Lung (tissue), 11 donors: ENCODE measurements at regions not wholly inside any gene's neighbourhood (a gene's known extent, or its start where the extent isn't known, plus 50 kb on each side); places are given as distances from the start of the nearest gene placed in this dataset.

ENCODE experiments used
- ATAC-seq: fragments of 200-7000 bp; cut with Tn5 transposase; one replicate; pipeline ENCODE4 v1.9.1; 2020; ENCODE audit warnings: moderate number of reproducible peaks; ENCODE audit not compliant: insufficient read depth, low FRiP score
- DNase-seq, 3 donors: peaks; one replicate each; pipeline ENCODE4 v3.0.0-alpha.2; 2013 to 2017
- H3K27ac ChIP-seq, 2 donors: one replicate each; pipeline ENCODE4 v1.5.1; 2013; ENCODE audit warnings: mild to moderate bottlenecking in 2 of 2, moderate library complexity in 2 of 2, control low read depth in 1 of 2, inconsistent platforms in 1 of 2, low read depth in 1 of 2, low read length in 1 of 2
- H3K27me3 ChIP-seq, 3 donors: one replicate each; pipeline ENCODE4 v1.5.1; 2013; ENCODE audit warnings: low read length in 2 of 3; ENCODE audit not compliant: control insufficient read depth in 3 of 3, insufficient read depth in 3 of 3
- H3K36me3 ChIP-seq, 4 donors: one replicate each; pipeline ENCODE4 v1.5.1; 2013; ENCODE audit warnings: low read length in 4 of 4, mild to moderate bottlenecking in 1 of 4, moderate library complexity in 1 of 4; ENCODE audit not compliant: control insufficient read depth in 4 of 4, insufficient read depth in 4 of 4
- H3K4me1 ChIP-seq, 5 donors: one replicate each; pipeline ENCODE4 v1.5.1; 2013; ENCODE audit warnings: low read length in 5 of 5, mild to moderate bottlenecking in 2 of 5, moderate library complexity in 1 of 5; ENCODE audit not compliant: control insufficient read depth in 5 of 5, insufficient read depth in 5 of 5
- H3K4me3 ChIP-seq: one replicate; pipeline ENCODE4 v1.5.1; 2013; ENCODE audit warnings: mild to moderate bottlenecking, control low read depth, moderate library complexity
- H3K9ac ChIP-seq, 2 donors: one replicate each; pipeline ENCODE4 v1.5.1; 2013; ENCODE audit warnings: low read length in 2 of 2, control low read depth in 1 of 2; ENCODE audit not compliant: insufficient read depth in 1 of 2
- H3K9me3 ChIP-seq, 4 donors: one replicate each; pipeline ENCODE4 v1.5.1; 2013; ENCODE audit warnings: low read length in 3 of 4, mild to moderate bottlenecking in 1 of 4, moderate library complexity in 1 of 4; ENCODE audit not compliant: control insufficient read depth in 4 of 4, insufficient read depth in 3 of 4
- CTCF ChIP-seq: IDR thresholded peaks from 2 replicates; pipeline ENCODE4 v1.5.1; 2012; ENCODE audit warnings: mild to moderate bottlenecking; ENCODE audit errors: control extremely low read depth, extremely low read depth
- WGBS, 2 donors: extraction: QIAGEN DNeasy Blood & Tissue Kit; methylation state at CpG; one replicate each; pipeline ENCODE4 v1.1.7; 2013; 5-methylcytosine and 5-hydroxymethylcytosine counted together
- donor health status: control.
- donor health status: control.
- donor health status: Bipolar disorder and iron deficiency.
- donor health status: healthy.
- donor health status: DM: yes; HTN: yes; CAD: no.

- Histone ChIP-seq H3K27me3 (no peaks in the 10 kb centered on the region), H3K36me3 (no peaks in the 10 kb centered on the region), H3K4me1 (peaks cover 0 to 11% (median 0%) of the 10 kb centered on the region in 5 donors), H3K9me3 (no peaks in the 10 kb centered on the region), H3K27ac (no peak overlapping the region), H3K9ac (no peak overlapping the region), H3K4me3 (no peak overlapping the region)
- DNase-seq (no peak), ATAC-seq (no peak)
- 0 to 50% methylated on average over 1 of the region's 1 CpG for WGBS, 2 donors
- no peak for TF ChIP-seq CTCF
These were observed 311.7 kb upstream of the JAG1 start for GRCh38 chr20:10985536-10985935.

GRCh38 chr20:10986586-10986985 is 312.8 kb upstream of the JAG1 start:
- no peak overlapping the region for H3K4me3 ChIP-seq
- ATAC-seq = no peak

GRCh38 chr20:10987651-10988383 is 314.0 kb upstream of the JAG1 start:
- Histone ChIP-seq H3K9ac (no peak overlapping the region), H3K36me3 (no peaks in the 10 kb centered on the region)
- no peak for DNase-seq

More at GRCh38 chr20:10986586-10986985, 312.8 kb upstream of the JAG1 start:
- peaks cover 0 to 2% (median 0%) of the 10 kb centered on the region in 4 donors for H3K9me3 ChIP-seq
- 95 to 98% methylated on average over 5 of the region's 5 CpGs for WGBS, 2 donors
- no peaks in the 10 kb centered on the region for H3K36me3 ChIP-seq
- no peak overlapping the region for H3K9ac ChIP-seq
- H3K27ac ChIP-seq = no peak overlapping the region
- DNase-seq = no peak
- no peak for TF ChIP-seq CTCF
- peaks cover 0 to 11% (median under 1%) of the 10 kb centered on the region in 5 donors for H3K4me1 ChIP-seq
- H3K27me3 ChIP-seq = no peaks in the 10 kb centered on the region

More at GRCh38 chr20:10987651-10988383, 314.0 kb upstream of the JAG1 start:
- ATAC-seq = no peak
- peaks cover 0 to 2% (median 0%) of the 10 kb centered on the region in 4 donors for H3K9me3 ChIP-seq
- TF ChIP-seq CTCF = no peak
- no peaks in the 10 kb centered on the region for H3K27me3 ChIP-seq
- no peak overlapping the region for H3K27ac ChIP-seq
- H3K4me1 ChIP-seq = peaks cover 0 to 9% (median 3%) of the 10 kb centered on the region in 5 donors
- WGBS, 2 donors = 71 to 74% methylated on average over 5 of the region's 5 CpGs
- no peak overlapping the region for H3K4me3 ChIP-seq
